GM21576 (cell line): ENCODE measurements at regions not wholly inside any gene's neighbourhood (a gene's known extent, or its start where the extent isn't known, plus 50 kb on each side); places are given as distances from the start of the nearest gene placed in this dataset.
"Not testable (repeated sequence)": the region's sequence is repeated elsewhere in the genome, so short reads cannot be mapped to it uniquely, and the experiment has no call there.

Experiments used
- ATAC-seq: cut with Tn5 transposase; IDR thresholded peaks from one replicate; pipeline ENCODE4 v1.9.1; 2021; ENCODE audit warnings: mild to moderate bottlenecking, moderate library complexity; ENCODE audit not compliant: unreplicated experiment

DNA sequence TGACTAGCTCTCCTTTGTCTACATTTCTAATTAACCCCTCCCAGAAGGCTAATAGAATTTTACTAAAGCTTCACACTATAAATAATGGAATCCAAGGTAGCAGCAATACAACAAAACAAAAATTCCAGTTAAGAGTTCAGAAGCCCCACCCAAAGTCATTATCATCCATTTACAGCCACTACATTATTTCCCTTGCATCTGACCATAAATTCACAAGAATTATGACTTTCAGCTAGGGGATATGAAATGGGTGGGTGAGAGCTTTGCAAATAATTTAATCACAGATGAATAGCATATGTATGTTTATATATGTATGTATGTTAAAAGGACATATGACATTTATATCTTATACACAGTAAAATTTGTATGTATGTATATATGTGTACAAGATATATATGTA, 65.3 kb upstream of the PTGDR start:
- no peak for ATAC-seq

GRCh38 chr14:52190337-52190931, 77.1 kb upstream of the PTGDR start:
- ATAC-seq = no peak

GRCh38 chr14:52189325-52189724, 78.2 kb upstream of the PTGDR start:
- ATAC-seq = no peak

DNA sequence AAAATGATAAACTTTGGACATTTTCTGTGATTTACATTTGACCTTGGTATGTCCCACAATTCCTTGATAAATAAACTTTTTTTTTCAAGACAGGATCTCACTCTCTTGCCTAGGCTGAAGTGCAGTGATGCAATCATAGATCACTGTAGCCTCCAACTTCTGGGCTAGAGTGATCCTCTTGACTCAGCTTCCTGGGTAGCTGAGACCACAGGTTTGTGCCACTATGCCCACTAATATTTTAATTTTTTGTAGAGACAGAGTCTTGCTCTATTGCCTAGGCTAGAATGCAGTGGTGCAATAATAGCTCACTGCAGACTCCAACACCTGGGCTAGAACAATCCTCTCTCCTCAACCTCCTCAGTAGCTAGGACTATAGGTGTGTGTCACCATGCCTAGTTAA, 79.1 kb upstream of the PTGDR start:
- no peak for ATAC-seq

- ATAC-seq = no peak
These were observed 82.3 kb upstream of the PTGDR start for GRCh38 chr14:52185178-52185577.

DNA sequence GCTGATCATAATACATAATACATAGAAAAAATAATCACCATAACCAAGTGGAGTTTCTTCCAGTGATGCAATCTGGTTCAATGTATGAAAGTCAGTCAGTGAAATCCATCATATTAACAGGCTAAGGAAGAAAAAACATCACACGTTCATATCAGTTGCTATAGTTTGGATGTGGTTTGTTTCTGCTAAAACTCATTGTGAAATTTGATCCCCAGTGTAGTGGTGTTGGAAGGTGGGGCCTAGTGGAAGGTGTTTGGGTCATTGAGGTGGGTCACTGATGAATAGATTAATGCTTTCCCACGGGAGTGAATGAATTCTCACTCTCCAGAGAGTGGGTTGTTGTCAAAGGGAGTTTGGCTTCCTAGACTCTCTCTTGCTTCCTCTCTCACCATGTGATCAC, 84.6 kb upstream of the PTGDR start:
- no peak for ATAC-seq

DNA sequence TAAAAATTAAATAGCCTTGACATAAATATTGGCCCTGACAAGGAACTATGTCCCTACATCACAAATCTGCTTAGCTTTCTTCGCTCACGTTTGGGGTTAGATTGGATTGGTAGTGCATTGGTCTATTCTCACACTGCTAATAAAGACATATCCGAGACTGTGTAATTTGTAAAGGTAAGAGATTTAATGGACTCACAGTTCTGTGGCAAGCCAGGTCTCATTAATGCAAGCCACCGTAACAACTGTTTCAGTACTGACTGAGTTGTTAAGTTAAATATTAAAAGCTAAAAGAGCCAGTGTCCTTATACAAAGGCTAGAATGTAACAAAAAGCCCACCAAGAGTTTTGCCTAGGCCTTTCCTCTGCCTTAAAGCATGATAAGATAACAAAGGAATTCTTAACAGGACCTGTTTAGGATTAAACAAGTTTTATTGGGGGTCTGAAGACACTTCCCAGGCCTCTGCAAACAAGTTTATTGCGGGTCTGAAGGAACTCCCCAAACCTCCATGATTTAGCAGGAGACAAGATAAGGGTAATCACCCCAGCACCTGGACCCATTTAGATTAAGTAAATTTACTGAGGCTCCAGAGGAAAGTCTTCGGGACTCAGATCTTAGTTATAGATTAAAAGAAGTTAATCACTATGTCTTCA, 88.2 kb upstream of the PTGDR start:
- no peak for ATAC-seq

DNA sequence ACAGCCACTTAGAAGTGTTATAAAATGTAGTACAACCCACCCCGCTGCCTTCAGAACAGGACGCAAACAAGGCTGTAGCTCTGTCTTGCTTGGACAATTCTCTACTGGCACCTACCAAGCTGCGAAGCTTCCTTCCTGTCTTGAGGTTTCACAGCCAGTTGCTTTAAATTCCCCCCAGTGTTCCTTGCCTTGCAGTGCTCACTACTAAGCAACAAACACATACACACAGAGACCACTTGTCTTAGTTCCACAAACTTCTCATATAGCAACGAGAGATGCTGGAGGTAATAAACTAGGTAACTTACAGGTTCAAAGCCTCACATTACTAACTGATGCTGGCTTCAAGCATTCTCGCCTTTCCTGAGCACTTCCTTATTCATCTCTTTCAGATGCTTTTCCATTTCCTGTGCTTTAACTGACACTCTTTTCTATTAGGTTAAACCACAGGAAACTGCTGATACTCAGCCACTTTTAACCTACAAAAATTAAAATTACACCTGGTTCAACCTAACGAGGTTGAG, 91.5 kb upstream of the PTGDR start:
- peak; percentile 91 for ATAC-seq

DNA sequence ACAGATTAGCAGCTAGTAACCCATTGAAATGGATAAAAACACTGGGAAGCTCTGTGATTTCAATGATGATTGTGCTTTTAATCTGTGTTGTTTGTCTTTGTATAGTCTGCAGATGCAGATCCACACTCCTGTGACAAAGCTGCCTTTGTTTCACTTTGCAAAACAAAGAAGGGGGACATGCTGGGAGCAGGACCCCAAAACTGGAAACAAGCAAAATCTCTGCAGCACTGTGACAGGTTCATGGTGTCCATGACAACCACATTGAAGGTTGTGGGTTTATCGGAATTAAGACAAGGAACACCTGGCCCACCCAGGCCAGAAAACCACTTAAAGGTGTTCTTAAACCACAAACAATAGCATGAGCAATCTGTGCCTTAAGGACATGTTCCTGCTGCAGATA, 95.6 kb upstream of the PTGDR start:
- not testable (repeated sequence) for ATAC-seq

- no peak for ATAC-seq
These were observed 98.0 kb upstream of the NID2 start for GRCh38 chr14:52166822-52167221.

DNA sequence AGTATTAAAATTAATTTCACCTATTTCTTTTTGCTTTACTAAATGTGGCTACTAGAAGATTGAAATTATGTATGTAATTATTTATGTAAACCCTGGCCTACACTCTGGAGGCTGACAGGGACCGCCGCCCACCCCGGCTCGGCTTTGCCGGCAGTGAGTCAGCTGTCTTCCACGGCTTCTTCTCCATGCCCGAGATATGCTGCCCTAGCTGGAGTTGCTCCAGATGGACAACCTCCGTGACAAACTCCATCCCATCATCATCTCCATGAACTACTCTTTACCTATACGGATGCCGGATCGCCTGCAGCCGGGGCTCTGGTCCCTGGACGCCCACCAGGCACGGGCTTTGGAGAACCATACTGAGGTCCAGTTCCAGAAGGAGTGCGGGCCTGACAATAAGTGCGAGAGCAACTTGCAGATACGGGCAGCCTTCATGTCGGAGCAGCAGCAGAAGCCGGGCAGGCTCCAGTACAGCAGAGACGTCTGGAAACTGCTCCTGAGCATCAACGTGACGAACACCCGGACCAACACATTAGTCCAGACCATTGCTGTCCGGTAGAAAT, 86.9 kb upstream of the NID2 start:
- no peak for ATAC-seq

- no peak for ATAC-seq
These were observed 86.3 kb upstream of the NID2 start for GRCh38 chr14:52154992-52155650.

- no peak for ATAC-seq
These were observed 85.1 kb upstream of the NID2 start for GRCh38 chr14:52153939-52154338.

- no peak for ATAC-seq
These were observed 81.3 kb upstream of the NID2 start for GRCh38 chr14:52150162-52150561.

DNA sequence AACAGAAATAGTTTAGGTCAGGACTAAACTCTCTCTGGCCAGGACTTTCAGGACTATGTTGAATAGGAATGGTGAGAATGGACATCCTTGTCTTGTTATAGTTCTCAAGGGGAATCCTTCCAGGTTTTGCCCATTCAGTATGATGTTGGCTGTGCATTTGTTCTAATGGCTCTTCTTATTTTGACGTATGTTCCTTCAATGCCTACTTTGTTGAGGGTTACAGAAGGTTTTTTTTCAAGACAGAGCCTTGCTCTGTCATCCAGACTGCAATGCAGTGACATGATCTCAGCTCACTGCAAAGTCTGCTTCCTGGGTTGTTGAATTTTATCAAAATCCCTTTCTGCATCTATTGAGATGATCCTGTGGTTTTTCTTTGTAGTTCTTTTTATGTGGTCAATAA, 79.5 kb upstream of the NID2 start:
- no peak for ATAC-seq

DNA sequence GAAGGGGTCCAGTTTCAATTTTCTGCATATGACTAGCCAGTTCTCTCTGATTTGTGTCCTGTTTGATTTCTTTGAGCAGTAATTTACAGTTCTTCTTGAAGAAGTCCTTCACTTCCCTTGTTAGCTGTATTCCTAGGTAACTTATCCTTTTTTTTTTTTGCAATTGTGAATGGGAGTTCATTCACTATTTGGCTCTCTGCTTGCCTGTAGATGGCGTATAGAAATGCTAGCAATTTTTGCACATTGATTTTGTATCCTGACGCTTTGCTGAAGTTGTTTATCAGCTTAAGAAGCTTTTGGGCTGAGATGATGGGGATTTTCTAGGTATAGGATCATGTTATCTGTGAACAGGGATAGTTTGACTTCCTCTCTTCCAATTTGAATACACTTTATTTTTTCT, 77.6 kb upstream of the NID2 start:
- no peak for ATAC-seq

DNA sequence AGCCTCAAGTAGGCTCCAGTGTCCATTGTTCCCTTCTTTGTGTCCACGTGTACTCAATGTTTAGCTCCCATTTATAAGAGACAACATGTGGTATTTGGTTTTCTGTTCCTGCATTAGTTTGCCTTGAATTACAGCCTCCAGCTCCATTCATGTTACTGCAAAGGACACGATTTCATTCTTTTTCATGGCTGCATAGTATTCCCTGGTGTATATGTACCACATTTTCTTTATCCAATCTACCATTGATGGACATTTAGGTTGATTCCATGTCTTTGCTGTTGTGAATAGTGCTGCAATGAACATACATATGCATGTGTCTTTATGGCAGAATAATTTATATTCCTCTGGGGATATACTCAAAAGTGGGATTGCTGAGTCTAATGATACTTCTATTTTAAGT, 75.2 kb upstream of the NID2 start:
- not testable (repeated sequence) for ATAC-seq

DNA sequence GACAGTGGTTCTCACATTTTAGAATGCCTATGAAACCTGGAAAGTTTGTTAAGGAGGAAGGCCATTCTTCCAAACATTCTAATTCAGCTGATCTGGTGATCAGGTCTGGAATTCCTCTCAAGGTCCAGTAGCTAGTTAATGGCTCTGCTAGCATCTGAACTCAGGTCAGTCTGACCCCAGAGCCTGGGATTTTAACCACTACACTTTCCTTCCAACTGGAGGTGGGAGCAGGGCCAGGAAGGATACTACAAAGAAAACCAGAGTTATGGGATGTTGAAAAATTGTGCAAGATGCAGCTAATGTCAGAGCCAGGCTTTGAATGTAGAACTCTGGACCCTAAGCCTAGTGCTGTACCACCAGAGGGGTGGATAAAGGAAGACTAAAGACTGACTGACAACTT, 73.6 kb upstream of the NID2 start:
- no peak for ATAC-seq

- no peak for ATAC-seq
These were observed 62.9 kb upstream of the NID2 start for GRCh38 chr14:52131640-52132320.

DNA sequence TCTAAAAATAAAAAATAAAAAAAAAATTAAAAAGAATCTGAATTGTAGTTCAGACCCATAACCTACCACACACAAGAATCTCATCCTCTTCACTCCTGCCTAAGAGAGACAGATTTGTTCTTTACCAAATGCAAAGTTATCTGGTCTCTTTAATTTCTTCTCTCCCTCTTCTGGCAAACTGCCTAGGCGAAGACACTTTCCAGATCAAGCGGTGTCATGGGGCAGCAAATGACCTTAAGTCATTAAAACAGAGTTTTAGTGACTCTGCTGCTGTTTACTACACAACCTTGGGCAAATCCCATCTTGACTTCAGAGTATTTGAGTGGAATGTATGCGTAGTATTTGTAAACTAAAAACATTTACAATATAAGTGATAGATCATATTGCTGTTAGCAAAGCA, 60.9 kb upstream of the NID2 start:
- ATAC-seq = no peak

DNA sequence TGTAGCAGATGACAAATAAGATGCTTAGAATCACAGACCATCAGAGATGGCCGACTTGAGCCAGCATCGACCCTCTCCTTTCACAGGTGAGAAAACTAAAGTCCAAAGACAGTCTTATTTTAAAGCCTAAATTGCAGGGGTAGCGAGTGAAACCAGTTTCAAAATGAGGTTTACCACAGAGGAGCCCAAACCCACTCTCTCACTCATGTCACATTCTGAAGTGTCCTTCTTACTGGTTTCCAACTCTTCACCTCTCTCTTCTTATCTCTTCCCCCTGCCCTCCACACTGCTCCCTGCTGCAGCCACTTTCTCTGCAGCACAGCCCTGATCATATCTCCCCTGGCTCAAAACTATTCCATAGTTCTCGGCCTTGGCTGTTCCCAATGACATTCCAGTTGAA, 57.0 kb upstream of the NID2 start:
- ATAC-seq = no peak
